ENCODE measurements at regions not wholly inside any gene's neighbourhood (a gene's known extent, or its start where the extent isn't known, plus 50 kb on each side); places are given as distances from the start of the nearest gene placed in this dataset.

GRCh38 chr18:78582181-78582709 lies 397.4 kb upstream of the SALL3 start:
- TF ChIP-seq POLR2A (IDR thresholded peaks at IDR 0.05) (no peak), CTCF (IDR thresholded peaks at IDR 0.05 in 8 of 11, conservative IDR thresholded peaks at IDR 0.05 in 3 of 11) (no peak), POLR2AphosphoS5 (IDR thresholded peaks at IDR 0.05) (no peak)

Measured in spleen (tissue), 7 donors.